ENCODE measurements at regions not wholly inside any gene's neighbourhood (a gene's known extent, or its start where the extent isn't known, plus 50 kb on each side); places are given as distances from the start of the nearest gene placed in this dataset.

DNA sequence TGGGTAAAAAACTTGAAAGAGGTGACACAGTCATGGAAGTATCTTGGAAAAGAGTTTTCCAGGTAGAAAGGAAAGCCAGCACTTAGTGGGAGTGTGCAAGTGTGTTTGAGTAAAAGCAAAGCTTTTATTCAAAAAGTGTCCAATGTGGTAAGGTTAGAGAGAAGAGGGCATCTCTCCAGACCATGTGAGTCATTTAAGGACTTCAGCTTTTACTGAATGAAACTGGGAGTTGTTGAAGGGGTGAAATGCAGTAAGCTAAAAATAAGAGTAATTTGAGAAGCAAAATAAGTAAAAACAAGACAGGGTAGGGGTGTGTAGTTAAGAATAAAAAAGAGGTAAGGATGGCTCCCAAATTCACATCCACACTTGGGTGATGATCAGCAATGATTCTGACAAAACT is 238.9 kb downstream of the SLC7A11 start:
- no peak overlapping the region for H3K27ac Mint-ChIP-seq (ENCODE audit: unreplicated experiment)
- TF ChIP-seq, protein P1, sequence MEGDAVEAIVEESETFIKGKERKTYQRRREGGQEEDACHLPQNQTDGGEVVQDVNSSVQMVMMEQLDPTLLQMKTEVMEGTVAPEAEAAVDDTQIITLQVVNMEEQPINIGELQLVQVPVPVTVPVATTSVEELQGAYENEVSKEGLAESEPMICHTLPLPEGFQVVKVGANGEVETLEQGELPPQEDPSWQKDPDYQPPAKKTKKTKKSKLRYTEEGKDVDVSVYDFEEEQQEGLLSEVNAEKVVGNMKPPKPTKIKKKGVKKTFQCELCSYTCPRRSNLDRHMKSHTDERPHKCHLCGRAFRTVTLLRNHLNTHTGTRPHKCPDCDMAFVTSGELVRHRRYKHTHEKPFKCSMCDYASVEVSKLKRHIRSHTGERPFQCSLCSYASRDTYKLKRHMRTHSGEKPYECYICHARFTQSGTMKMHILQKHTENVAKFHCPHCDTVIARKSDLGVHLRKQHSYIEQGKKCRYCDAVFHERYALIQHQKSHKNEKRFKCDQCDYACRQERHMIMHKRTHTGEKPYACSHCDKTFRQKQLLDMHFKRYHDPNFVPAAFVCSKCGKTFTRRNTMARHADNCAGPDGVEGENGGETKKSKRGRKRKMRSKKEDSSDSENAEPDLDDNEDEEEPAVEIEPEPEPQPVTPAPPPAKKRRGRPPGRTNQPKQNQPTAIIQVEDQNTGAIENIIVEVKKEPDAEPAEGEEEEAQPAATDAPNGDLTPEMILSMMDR (conservative IDR thresholded peaks at IDR 0.05): no peak

DNA sequence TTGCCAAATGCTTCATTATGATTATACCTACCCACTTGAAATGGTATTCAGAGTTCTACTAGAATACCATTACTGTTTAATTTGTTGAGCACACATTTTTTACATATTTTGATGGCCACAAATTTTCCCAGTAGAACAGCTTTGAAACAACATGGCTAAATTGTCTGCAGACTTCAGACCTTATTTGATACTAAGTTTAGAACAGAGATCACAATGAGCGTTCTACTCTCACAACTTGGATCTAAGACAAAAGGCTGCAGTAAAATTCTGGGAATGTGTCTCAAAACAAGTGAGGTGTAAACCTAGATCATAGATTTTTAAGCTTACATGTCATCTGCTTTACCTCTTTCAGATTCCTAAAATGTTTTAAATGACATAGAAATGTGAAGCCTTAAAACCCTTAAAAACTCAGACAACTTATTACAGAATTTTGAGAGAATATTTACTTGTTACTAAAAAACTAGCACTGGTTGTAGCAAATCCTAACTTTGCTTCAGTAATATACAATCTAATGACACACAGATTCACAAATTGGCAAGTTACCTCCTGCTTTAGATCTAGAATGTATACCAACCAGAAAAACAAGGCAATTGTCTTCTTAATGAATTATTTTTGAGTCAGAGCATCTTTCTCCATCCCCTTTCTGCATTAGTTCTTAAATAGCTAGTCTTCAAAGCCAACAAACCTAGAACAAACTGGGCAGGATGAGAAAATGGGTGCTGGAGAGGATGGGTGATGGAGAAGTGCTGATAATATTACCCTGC is 243.3 kb downstream of the SLC7A11 start:
- H3K27ac Mint-ChIP-seq (ENCODE audit: unreplicated experiment): no peak overlapping the region
- peaks cover 3% of the 10 kb centered on the region for H3K9me3 Mint-ChIP-seq
- TF ChIP-seq, protein P1 (conservative IDR thresholded peaks at IDR 0.05): no peak
- no peaks in the 10 kb centered on the region for H3K36me3 Mint-ChIP-seq (ENCODE audit: low read depth)
- no peaks in the 10 kb centered on the region for H3K27me3 Mint-ChIP-seq (ENCODE audit: low read depth)
- no peaks in the 10 kb centered on the region for H3K4me1 Mint-ChIP-seq
- no peak overlapping the region for H3K4me3 Mint-ChIP-seq
- DNase-seq (ENCODE audit: low read depth, low spot score): no peak

More for the DNA sequence above, 238.9 kb downstream of the SLC7A11 start:
- no peaks in the 10 kb centered on the region for H3K36me3 Mint-ChIP-seq (ENCODE audit: low read depth)
- H3K27me3 Mint-ChIP-seq (ENCODE audit: low read depth): no peaks in the 10 kb centered on the region
- H3K4me3 Mint-ChIP-seq: no peak overlapping the region
- peaks cover 3% of the 10 kb centered on the region for H3K9me3 Mint-ChIP-seq
- no peak for DNase-seq (ENCODE audit: low read depth, low spot score)
- no peaks in the 10 kb centered on the region for H3K4me1 Mint-ChIP-seq

DNA sequence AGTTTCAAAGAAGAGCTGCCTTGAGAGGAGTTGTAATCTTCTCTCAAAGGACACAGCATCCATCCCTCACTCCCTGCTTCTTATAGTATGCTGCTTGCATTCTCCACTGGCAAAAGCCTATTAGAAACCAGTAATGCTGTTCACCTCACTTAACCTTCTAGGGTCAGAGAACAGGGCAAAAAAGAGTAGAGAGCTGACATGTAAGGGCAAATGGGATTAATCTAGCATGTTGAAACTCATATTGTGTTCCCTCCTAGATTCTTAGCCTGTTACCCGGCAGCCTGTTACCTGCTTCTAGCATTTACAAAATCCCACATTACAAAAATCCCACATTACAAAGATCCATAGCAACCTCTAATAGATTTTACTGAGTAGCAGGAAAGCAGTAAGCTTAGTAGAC is 244.7 kb downstream of the SLC7A11 start:
- H3K27me3 Mint-ChIP-seq (ENCODE audit: low read depth): no peaks in the 10 kb centered on the region
- no peak overlapping the region for H3K4me3 Mint-ChIP-seq
- TF ChIP-seq, protein P1 (conservative IDR thresholded peaks at IDR 0.05): no peak
- no peaks in the 10 kb centered on the region for H3K36me3 Mint-ChIP-seq (ENCODE audit: low read depth)
- no peak for DNase-seq (ENCODE audit: low read depth, low spot score)
- peaks cover 3% of the 10 kb centered on the region for H3K9me3 Mint-ChIP-seq
- no peaks in the 10 kb centered on the region for H3K4me1 Mint-ChIP-seq
- H3K27ac Mint-ChIP-seq (ENCODE audit: unreplicated experiment): no peak overlapping the region

DNA sequence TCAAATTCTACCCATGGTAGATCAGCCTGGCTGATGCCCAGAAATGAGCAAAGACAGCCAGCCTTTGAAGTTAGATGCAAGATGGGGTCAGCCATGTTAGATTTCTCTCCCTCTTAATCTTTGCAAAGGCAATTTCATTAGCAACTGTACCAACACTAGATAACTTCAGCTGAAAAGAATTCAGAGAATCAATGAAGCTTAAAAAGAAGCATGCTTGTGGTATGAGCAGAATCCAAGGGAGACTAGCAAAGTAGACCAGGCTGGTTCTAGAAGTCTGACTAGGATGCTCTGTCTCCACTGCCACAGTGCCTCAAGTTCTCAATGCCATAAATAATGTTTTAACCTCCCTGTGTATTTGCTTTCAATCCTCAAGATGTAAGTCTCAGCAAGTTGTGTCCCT is 247.3 kb downstream of the SLC7A11 start:
- TF ChIP-seq, protein P1 (conservative IDR thresholded peaks at IDR 0.05): no peak
- Mint-ChIP-seq H3K9me3 (peaks cover 3% of the 10 kb centered on the region), H3K4me3 (no peak overlapping the region), H3K4me1 (no peaks in the 10 kb centered on the region), H3K36me3 (ENCODE audit: low read depth) (no peaks in the 10 kb centered on the region), H3K27me3 (ENCODE audit: low read depth) (no peaks in the 10 kb centered on the region), H3K27ac (ENCODE audit: unreplicated experiment) (no peak overlapping the region)
- DNase-seq (ENCODE audit: low read depth, low spot score): no peak

DNA sequence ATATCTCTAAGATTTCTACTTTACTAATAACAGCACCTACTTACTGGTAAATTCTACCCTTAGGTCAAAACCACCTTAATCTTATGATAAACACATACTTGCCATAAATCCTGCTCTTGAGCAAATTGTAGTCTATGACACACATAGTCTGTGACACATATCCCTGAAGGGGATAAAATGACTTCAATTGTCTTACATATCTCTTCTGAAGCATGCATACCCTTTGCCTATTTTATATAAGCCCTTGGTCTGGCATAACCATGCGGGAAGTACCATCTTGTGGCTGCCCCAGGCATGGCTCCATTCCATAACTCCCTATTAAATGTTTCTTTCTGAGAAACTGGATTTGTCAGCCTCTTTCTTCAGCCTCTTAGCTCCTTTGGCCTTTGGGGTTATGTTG is 248.9 kb downstream of the SLC7A11 start:
- Mint-ChIP-seq H3K36me3 (ENCODE audit: low read depth) (no peaks in the 10 kb centered on the region), H3K27ac (ENCODE audit: unreplicated experiment) (no peak overlapping the region), H3K9me3 (no peaks in the 10 kb centered on the region), H3K27me3 (ENCODE audit: low read depth) (no peaks in the 10 kb centered on the region), H3K4me1 (no peaks in the 10 kb centered on the region), H3K4me3 (no peak overlapping the region)
- no peak for DNase-seq (ENCODE audit: low read depth, low spot score)
- TF ChIP-seq, protein P1 (conservative IDR thresholded peaks at IDR 0.05): no peak

All from neural crest cell (in vitro differentiated cells).